Neuronal stem cell (in vitro differentiated cells): ENCODE measurements at regions not wholly inside any gene's neighbourhood (a gene's known extent, or its start where the extent isn't known, plus 50 kb on each side); places are given as distances from the start of the nearest gene placed in this dataset.

Experiments used
- DNase-seq: peaks from one replicate; pipeline ENCODE4 v3.0.0-alpha.2; 2013; ENCODE audit warnings: low spot score
- H2AFZ ChIP-seq: one replicate; pipeline ENCODE4 v1.6.1; 2013; ENCODE audit warnings: mild to moderate bottlenecking, low read length, inconsistent platforms
- H2AK5ac ChIP-seq: 2 replicates; pipeline ENCODE4 v1.6.1; 2013; ENCODE audit warnings: low read depth, mild to moderate bottlenecking, inconsistent platforms, low read length, moderate library complexity, mixed read lengths
- H2BK120ac ChIP-seq: 2 replicates; pipeline ENCODE4 v1.6.1; 2013; ENCODE audit warnings: low read depth, mild to moderate bottlenecking, inconsistent platforms, low read length, moderate library complexity, mixed read lengths
- H2BK12ac ChIP-seq: one replicate; pipeline ENCODE4 v1.6.1; 2013; ENCODE audit warnings: low read length, inconsistent platforms
- H2BK15ac ChIP-seq: 2 replicates; pipeline ENCODE4 v1.6.1; 2013; ENCODE audit warnings: mild to moderate bottlenecking, low read length, inconsistent platforms, mixed read lengths
- H2BK5ac ChIP-seq: one replicate; pipeline ENCODE4 v1.6.1; 2013; ENCODE audit warnings: inconsistent platforms, mild to moderate bottlenecking, low read length, moderate library complexity
- H3K14ac ChIP-seq: one replicate; pipeline ENCODE4 v1.6.1; 2013; ENCODE audit warnings: low read length, inconsistent platforms
- H3K18ac ChIP-seq: 2 replicates; pipeline ENCODE4 v1.6.1; 2013; ENCODE audit warnings: low read length, inconsistent platforms
- H3K23ac ChIP-seq: 2 replicates; pipeline ENCODE4 v1.6.1; 2013; ENCODE audit warnings: low read depth, mild to moderate bottlenecking, mixed read lengths, low read length, inconsistent platforms; ENCODE audit not compliant: poor library complexity
- H3K27ac ChIP-seq: replicated peaks from 3 replicates; pipeline ENCODE4 v1.5.1; 2013; ENCODE audit warnings: low read length, inconsistent platforms
- H3K27me3 ChIP-seq, 3 experiments: 2 replicates each; pipeline ENCODE4 v1.6.1; 2013; ENCODE audit warnings: low read length in 3 of 3, mild to moderate bottlenecking in 2 of 3, inconsistent platforms in 1 of 3, low read depth in 1 of 3, mixed read lengths in 1 of 3, moderate library complexity in 1 of 3; ENCODE audit not compliant: control insufficient read depth in 3 of 3, insufficient read depth in 3 of 3
- H3K36me3 ChIP-seq, 2 donors: replicated peaks in 1 of 2; 2 replicates each; pipeline ENCODE4 v1.6.1; 2013; ENCODE audit warnings: low read length in 2 of 2; ENCODE audit not compliant: control insufficient read depth in 2 of 2, insufficient read depth in 2 of 2
- H3K4ac ChIP-seq: 2 replicates; pipeline ENCODE4 v1.6.1; 2013; ENCODE audit warnings: inconsistent platforms, mild to moderate bottlenecking, low read length, moderate library complexity
- H3K4me1 ChIP-seq, 2 donors: 1 replicate in 1 of 2; 2 replicates in 1 of 2; pipeline ENCODE4 v1.6.1; 2013; ENCODE audit warnings: low read length in 2 of 2, low read depth in 1 of 2; ENCODE audit not compliant: control insufficient read depth in 2 of 2, insufficient read depth in 1 of 2
- H3K4me2 ChIP-seq: one replicate; pipeline ENCODE4 v1.6.1; 2013; ENCODE audit warnings: mild to moderate bottlenecking, low read length, inconsistent platforms; ENCODE audit not compliant: insufficient read depth, poor library complexity, severe bottlenecking
- H3K4me3 ChIP-seq, 2 donors: 2 replicates each; pipeline ENCODE4 v1.5.1; 2013; ENCODE audit warnings: low read length in 2 of 2, mild to moderate bottlenecking in 2 of 2, inconsistent platforms in 1 of 2, moderate library complexity in 1 of 2
- H3K79me1 ChIP-seq: one replicate; pipeline ENCODE4 v1.6.1; 2013; ENCODE audit warnings: low read depth, mild to moderate bottlenecking, inconsistent platforms, low read length, moderate library complexity
- H3K9ac ChIP-seq: one replicate; pipeline ENCODE4 v1.6.1; 2013; ENCODE audit warnings: mild to moderate bottlenecking, low read depth, low read length, inconsistent platforms; ENCODE audit not compliant: poor library complexity
- H3K9me3 ChIP-seq, 2 donors: replicated peaks in 1 of 2; 2 replicates each; pipeline versions ENCODE3 to v1.6.1; 2013; ENCODE audit warnings: low read length in 2 of 2, mild to moderate bottlenecking in 2 of 2, inconsistent platforms in 1 of 2, low read depth in 1 of 2, mixed read lengths in 1 of 2, moderate library complexity in 1 of 2; ENCODE audit not compliant: control insufficient read depth in 2 of 2, insufficient read depth in 1 of 2
- H4K8ac ChIP-seq: one replicate; pipeline ENCODE4 v1.6.1; 2013; ENCODE audit warnings: low read depth, mild to moderate bottlenecking, inconsistent platforms, low read length, moderate library complexity
- H4K91ac ChIP-seq: one replicate; pipeline ENCODE4 v1.6.1; 2013; ENCODE audit warnings: low read length, low read depth, mild to moderate bottlenecking, inconsistent platforms; ENCODE audit not compliant: poor library complexity
- WGBS, 2 donors: extraction: QIAGEN DNeasy Blood & Tissue Kit; methylation state at CpG; one replicate each; pipeline ENCODE4 v1.1.7; 2013; ENCODE audit warnings: missing lambda C conversion rate in 2 of 2, mixed read lengths in 1 of 2; ENCODE audit not compliant: insufficient read length in 2 of 2, insufficient replicate concordance in 1 of 2; ENCODE audit errors: extremely low coverage in 2 of 2; 5-methylcytosine and 5-hydroxymethylcytosine counted together

DNA sequence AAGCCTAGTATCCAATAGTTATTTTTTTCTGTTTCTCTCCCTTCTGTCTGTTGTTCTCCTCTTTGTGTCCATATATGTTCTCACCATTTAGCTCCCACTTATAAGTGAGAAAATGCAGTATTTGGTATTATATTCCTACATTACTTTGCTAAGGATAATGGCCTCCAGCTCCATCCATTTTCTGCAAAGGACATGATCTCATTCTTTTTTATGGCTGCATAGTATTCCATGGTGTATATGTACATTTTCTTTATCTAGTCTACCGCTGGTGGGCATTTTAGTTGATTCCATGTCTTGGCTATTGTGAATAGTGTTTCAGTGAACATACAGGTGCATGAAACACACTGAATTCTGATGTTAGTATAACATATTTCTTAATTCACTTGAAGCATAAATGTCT lies 348.9 kb upstream of the TRPC7 start:
- Histone ChIP-seq H4K91ac (no peak overlapping the region), H3K23ac (no peak overlapping the region), H2BK120ac (no peak overlapping the region), H3K27ac (no peak overlapping the region), H2AK5ac (no peak overlapping the region), H3K36me3 (no peaks in the 10 kb centered on the region), H3K27me3 (no peaks in the 10 kb centered on the region), H2BK12ac (no peak overlapping the region), H3K4me1 (no peaks in the 10 kb centered on the region), H2BK15ac (no peak overlapping the region), H3K4me3 (no peak overlapping the region), H3K4me2 (no peak overlapping the region), H3K9me3 (no peaks in the 10 kb centered on the region), H3K4ac (no peak overlapping the region), H2AFZ (no peak overlapping the region), H3K79me1 (no peaks in the 10 kb centered on the region), H2BK5ac (no peak overlapping the region), H4K8ac (no peak overlapping the region), H3K9ac (no peak overlapping the region), H3K14ac (no peak overlapping the region), H3K18ac (no peak overlapping the region)
- DNase-seq, result no peak
- no CpG with 5 or more reads among the region's 1 CpG for WGBS, 2 donors

DNA sequence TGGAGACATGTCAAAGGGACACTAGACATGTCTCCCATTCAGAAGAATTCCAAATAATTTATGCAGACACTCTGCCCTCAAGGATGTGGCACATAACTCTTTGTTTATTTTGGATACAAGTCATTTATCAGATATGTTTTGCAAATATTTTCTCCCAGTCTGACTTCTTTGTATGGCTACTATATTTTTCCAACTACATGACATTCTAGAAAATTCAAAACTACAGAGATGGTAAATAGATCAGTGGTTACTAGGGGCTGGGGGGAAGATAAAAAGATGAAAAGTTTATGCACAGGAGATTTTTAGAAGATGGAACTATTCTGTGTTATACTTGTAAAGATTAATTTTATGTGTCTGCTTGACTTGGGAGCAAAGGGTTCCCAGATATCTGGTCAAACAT lies 347.3 kb upstream of the TRPC7 start:
- Histone ChIP-seq H2BK12ac (no peak overlapping the region), H2AFZ (no peak overlapping the region), H3K23ac (no peak overlapping the region), H4K91ac (no peak overlapping the region), H3K9me3 (no peaks in the 10 kb centered on the region), H3K18ac (no peak overlapping the region), H3K9ac (no peak overlapping the region), H3K4me2 (no peak overlapping the region), H2BK120ac (no peak overlapping the region), H3K4me3 (no peak overlapping the region), H2BK5ac (no peak overlapping the region), H3K27ac (no peak overlapping the region), H3K36me3 (no peaks in the 10 kb centered on the region), H2AK5ac (no peak overlapping the region), H3K4ac (no peak overlapping the region), H4K8ac (no peak overlapping the region), H3K4me1 (no peaks in the 10 kb centered on the region), H3K14ac (no peak overlapping the region), H3K79me1 (no peaks in the 10 kb centered on the region), H2BK15ac (no peak overlapping the region), H3K27me3 (no peaks in the 10 kb centered on the region)
- DNase-seq, result no peak

DNA sequence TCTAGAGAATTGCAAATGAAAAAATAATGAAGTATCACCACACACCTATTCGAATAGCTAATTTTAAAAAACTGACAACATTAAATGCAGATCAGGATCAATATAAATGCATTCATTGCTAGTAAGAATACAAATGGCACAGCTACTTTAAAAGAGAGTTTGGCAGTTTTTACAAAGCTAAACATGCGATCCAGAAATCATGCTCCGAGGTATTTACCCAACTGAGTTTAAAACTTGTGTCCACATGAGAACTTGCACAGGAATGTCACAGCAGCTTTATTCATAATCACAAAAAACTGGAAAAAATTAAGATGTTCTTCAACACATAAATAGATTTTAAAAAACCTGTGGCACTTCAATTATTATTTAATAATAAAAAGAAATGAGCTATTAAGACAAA lies 345.5 kb upstream of the TRPC7 start:
- H3K18ac ChIP-seq, result no peak overlapping the region
- no peak overlapping the region for H3K23ac ChIP-seq
- no peaks in the 10 kb centered on the region for H3K9me3 ChIP-seq
- no peak overlapping the region for H2AFZ ChIP-seq
- no peak overlapping the region for H3K4me3 ChIP-seq
- H3K9ac ChIP-seq, result no peak overlapping the region
- no peaks in the 10 kb centered on the region for H3K36me3 ChIP-seq
- WGBS, 2 donors, result no CpG with 5 or more reads among the region's 3 CpGs
- H2BK15ac ChIP-seq, result no peak overlapping the region
- no peak overlapping the region for H4K91ac ChIP-seq
- DNase-seq, result no peak
- no peaks in the 10 kb centered on the region for H3K4me1 ChIP-seq
- no peak overlapping the region for H2BK120ac ChIP-seq
- H2AK5ac ChIP-seq, result no peak overlapping the region
- no peak overlapping the region for H2BK12ac ChIP-seq
- H3K27ac ChIP-seq, result no peak overlapping the region
- H3K4ac ChIP-seq, result no peak overlapping the region
- no peak overlapping the region for H3K14ac ChIP-seq
- no peak overlapping the region for H4K8ac ChIP-seq
- no peaks in the 10 kb centered on the region for H3K27me3 ChIP-seq
- no peaks in the 10 kb centered on the region for H3K79me1 ChIP-seq
- H2BK5ac ChIP-seq, result no peak overlapping the region
- H3K4me2 ChIP-seq, result no peak overlapping the region

DNA sequence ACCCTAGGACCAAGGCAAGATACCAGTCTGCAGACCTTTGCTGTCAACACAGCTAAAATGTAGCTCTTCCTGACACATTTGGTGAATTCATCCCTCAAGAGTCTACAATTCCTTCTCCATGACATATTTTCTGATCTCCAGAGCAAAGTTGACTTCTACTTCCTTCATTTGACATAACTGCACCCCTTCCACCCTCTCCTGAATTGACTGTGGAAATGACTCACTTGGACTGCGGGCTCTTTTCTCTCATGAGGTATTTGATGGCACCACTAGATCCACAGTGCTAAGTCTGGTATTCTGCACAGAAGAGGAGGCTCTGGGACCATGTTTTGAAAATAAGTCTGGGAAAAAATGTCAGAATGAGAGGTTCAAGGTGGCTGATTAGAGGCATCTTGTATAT lies 338.4 kb upstream of the TRPC7 start:
- H3K23ac ChIP-seq, result no peak overlapping the region
- no peaks in the 10 kb centered on the region for H3K9me3 ChIP-seq
- no peak overlapping the region for H3K4me3 ChIP-seq
- no peak overlapping the region for H3K18ac ChIP-seq
- no peaks in the 10 kb centered on the region for H3K36me3 ChIP-seq
- H3K4me1 ChIP-seq, result no peaks in the 10 kb centered on the region
- H3K79me1 ChIP-seq, result no peaks in the 10 kb centered on the region
- no peak overlapping the region for H3K14ac ChIP-seq
- H3K27me3 ChIP-seq, result no peaks in the 10 kb centered on the region
- H3K4ac ChIP-seq, result no peak overlapping the region
- no peak overlapping the region for H4K8ac ChIP-seq
- H3K9ac ChIP-seq, result no peak overlapping the region
- H3K4me2 ChIP-seq, result no peak overlapping the region
- H2AFZ ChIP-seq, result no peak overlapping the region
- H2BK12ac ChIP-seq, result no peak overlapping the region
- H2AK5ac ChIP-seq, result no peak overlapping the region
- H3K27ac ChIP-seq, result no peak overlapping the region
- no peak for DNase-seq
- no peak overlapping the region for H2BK120ac ChIP-seq
- no CpG with 5 or more reads among the region's 1 CpG for WGBS, 2 donors
- no peak overlapping the region for H4K91ac ChIP-seq
- no peak overlapping the region for H2BK5ac ChIP-seq
- no peak overlapping the region for H2BK15ac ChIP-seq
